Stomach (tissue), 4 donors: ENCODE measurements at regions not wholly inside any gene's neighbourhood (a gene's known extent, or its start where the extent isn't known, plus 50 kb on each side); places are given as distances from the start of the nearest gene placed in this dataset.

Experiments
- POLR2A ChIP-seq, 4 donors: fragments of 450-650 bp; IDR thresholded peaks; one replicate each; pipeline ENCODE4 v1.6.1; 2016; ENCODE audit warnings: antibody characterized with exemption in 4 of 4, control low read depth in 2 of 4, mild to moderate bottlenecking in 1 of 4, moderate library complexity in 1 of 4
- TF ChIP-seq, protein P1 (sequence below), 7 experiments: fragments of 450-650 bp in 4 of 7; fragments of 200-600 bp in 3 of 7; sonication (generic) in 3 of 7; IDR thresholded peaks; one replicate each; pipeline ENCODE4 v1.5.1; 2016 to 2019; ENCODE audit warnings: antibody characterized with exemption in 7 of 7, control low read depth in 2 of 7, mild to moderate bottlenecking in 1 of 7

DNA sequence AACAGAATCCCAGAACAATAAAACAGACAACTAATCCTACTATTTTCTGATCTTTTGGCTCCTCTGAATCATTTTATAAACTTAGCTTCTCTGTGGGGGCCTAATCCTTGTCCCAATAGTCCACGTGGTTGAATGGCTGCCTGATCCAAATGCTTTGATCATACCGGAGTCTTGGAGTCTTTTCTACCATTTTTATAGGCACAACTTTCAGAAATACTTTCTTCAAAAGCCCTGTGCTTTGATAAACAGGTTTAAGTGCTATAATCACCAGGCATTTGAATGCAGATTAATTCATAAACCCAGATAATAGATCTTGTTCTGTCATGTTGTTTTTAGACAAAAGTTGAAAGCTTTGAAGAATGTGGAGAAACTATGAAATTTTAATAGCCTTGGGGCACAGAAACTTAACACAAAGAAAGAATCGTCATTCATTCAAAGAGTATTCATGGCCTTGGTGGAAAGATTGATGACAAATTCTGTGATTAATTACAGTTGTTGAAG is 163.7 kb downstream of the AHR start:
- TF ChIP-seq, protein P1, sequence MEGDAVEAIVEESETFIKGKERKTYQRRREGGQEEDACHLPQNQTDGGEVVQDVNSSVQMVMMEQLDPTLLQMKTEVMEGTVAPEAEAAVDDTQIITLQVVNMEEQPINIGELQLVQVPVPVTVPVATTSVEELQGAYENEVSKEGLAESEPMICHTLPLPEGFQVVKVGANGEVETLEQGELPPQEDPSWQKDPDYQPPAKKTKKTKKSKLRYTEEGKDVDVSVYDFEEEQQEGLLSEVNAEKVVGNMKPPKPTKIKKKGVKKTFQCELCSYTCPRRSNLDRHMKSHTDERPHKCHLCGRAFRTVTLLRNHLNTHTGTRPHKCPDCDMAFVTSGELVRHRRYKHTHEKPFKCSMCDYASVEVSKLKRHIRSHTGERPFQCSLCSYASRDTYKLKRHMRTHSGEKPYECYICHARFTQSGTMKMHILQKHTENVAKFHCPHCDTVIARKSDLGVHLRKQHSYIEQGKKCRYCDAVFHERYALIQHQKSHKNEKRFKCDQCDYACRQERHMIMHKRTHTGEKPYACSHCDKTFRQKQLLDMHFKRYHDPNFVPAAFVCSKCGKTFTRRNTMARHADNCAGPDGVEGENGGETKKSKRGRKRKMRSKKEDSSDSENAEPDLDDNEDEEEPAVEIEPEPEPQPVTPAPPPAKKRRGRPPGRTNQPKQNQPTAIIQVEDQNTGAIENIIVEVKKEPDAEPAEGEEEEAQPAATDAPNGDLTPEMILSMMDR (IDR thresholded peaks at IDR 0.05), result no peak
- TF ChIP-seq POLR2A (IDR thresholded peaks at IDR 0.05), result no peak
